ENCODE measurements at regions not wholly inside any gene's neighbourhood (a gene's known extent, or its start where the extent isn't known, plus 50 kb on each side); places are given as distances from the start of the nearest gene placed in this dataset.
A peak's percentile ranks its signal among the peaks of the same experiment; 100 is the strongest.

- peak; percentile 69 to 70 for DNase-seq
Measured at GRCh38 chr6:3585320-3585935, 128.6 kb upstream of the SLC22A23 start.

GRCh38 chr6:3584606-3585005 is 127.8 kb upstream of the SLC22A23 start:
- DNase-seq, result no peak

- no peak for DNase-seq
Measured at GRCh38 chr6:3581469-3581868, 124.6 kb upstream of the SLC22A23 start.

- no peak for DNase-seq
Measured at GRCh38 chr6:3579652-3580175, 122.9 kb upstream of the SLC22A23 start.

GRCh38 chr6:3578981-3579380 is 122.1 kb upstream of the SLC22A23 start:
- DNase-seq, result no peak

GRCh38 chr6:3577517-3577916 is 120.7 kb upstream of the SLC22A23 start:
- no peak for DNase-seq

- DNase-seq, result no peak
Measured at GRCh38 chr6:3575701-3576100, 118.9 kb upstream of the SLC22A23 start.

- DNase-seq, result no peak
Measured at GRCh38 chr6:3575166-3575565, 118.3 kb upstream of the SLC22A23 start.

- DNase-seq, result no peak
Measured at GRCh38 chr6:3573670-3574069, 116.8 kb upstream of the SLC22A23 start.

- no peak for DNase-seq
Measured at GRCh38 chr6:3571836-3572235, 115.0 kb upstream of the SLC22A23 start.

- DNase-seq, result no peak
Measured at GRCh38 chr6:3571250-3571681, 114.4 kb upstream of the SLC22A23 start.

GRCh38 chr6:3569816-3570215 is 113.0 kb upstream of the SLC22A23 start:
- no peak for DNase-seq

- no peak for DNase-seq
Measured at GRCh38 chr6:3568396-3569082, 111.7 kb upstream of the SLC22A23 start.

- DNase-seq, result peak in 1 of 2 donors; percentile 21
Measured at GRCh38 chr6:3566812-3567211, 110.0 kb upstream of the SLC22A23 start.

- no peak for DNase-seq
Measured at GRCh38 chr6:3565291-3565690, 108.4 kb upstream of the SLC22A23 start.

- DNase-seq, result no peak
Measured at GRCh38 chr6:3561725-3562124, 104.9 kb upstream of the SLC22A23 start.

GRCh38 chr6:3560211-3560610 is 103.4 kb upstream of the SLC22A23 start:
- no peak for DNase-seq

GRCh38 chr6:3559561-3559960 is 102.7 kb upstream of the SLC22A23 start:
- no peak for DNase-seq

- no peak for DNase-seq
Measured at GRCh38 chr6:3557336-3557735, 100.5 kb upstream of the SLC22A23 start.

- DNase-seq, result no peak
Measured at GRCh38 chr6:3553254-3553653, 96.4 kb upstream of the SLC22A23 start.

GRCh38 chr6:3551716-3552511 is 95.1 kb upstream of the SLC22A23 start:
- DNase-seq, result no peak

GRCh38 chr6:3549314-3549940 is 92.6 kb upstream of the SLC22A23 start:
- no peak for DNase-seq

GRCh38 chr6:3546121-3546520 is 89.3 kb upstream of the SLC22A23 start:
- no peak for DNase-seq

Data from inflammatory macrophage treated with lipopolysaccharide for 1 hour (primary cell).